ENCODE measurements at regions not wholly inside any gene's neighbourhood (a gene's known extent, or its start where the extent isn't known, plus 50 kb on each side); places are given as distances from the start of the nearest gene placed in this dataset.
A peak's percentile ranks its signal among the peaks of the same experiment; 100 is the strongest.

GRCh38 chr1:230543085-230543484 is 99.2 kb upstream of the COG2 start:
- Histone ChIP-seq H3F3A (ENCODE audit: low read depth) (no peaks in the 10 kb centered on the region), H3K27me3 (no peaks in the 10 kb centered on the region), H3K4me1 (no peaks in the 10 kb centered on the region), H4K20me1 (ENCODE audit: low read depth) (no peaks in the 10 kb centered on the region), H2AFZ (replicated peaks) (no peak overlapping the region), H3K79me2 (ENCODE audit: low read depth) (no peaks in the 10 kb centered on the region), H3K27ac (no peak overlapping the region), H3K9me3 (ENCODE audit: low read depth) (no peaks in the 10 kb centered on the region), H3K4me2 (no peak overlapping the region), H3K9ac (no peak overlapping the region), H3K36me3 (no peaks in the 10 kb centered on the region), H3K4me3 (no peak overlapping the region)
- Mint-ChIP-seq H3K36me3 (no peaks in the 10 kb centered on the region), H3K27me3 (ENCODE audit: insufficient read depth, low read depth) (peaks cover 3% of the 10 kb centered on the region), H3K9me3 (no peaks in the 10 kb centered on the region), H3K27ac (peak overlapping the region; percentile 75), H3K4me1 (no peaks in the 10 kb centered on the region), H3K4me3 (no peak overlapping the region)
- TF ChIP-seq EZH2 (IDR thresholded peaks at IDR 0.05) (no peak), EZH2phosphoT487 (IDR thresholded peaks at IDR 0.05) (no peak)
- no peak for DNase-seq (ENCODE audit: low spot score)

- no peaks in the 10 kb centered on the region for H3F3A ChIP-seq (ENCODE audit: low read depth)
- H3K4me2 ChIP-seq = no peak overlapping the region
- H3K4me1 Mint-ChIP-seq = no peaks in the 10 kb centered on the region
- H3K4me1 ChIP-seq = no peaks in the 10 kb centered on the region
- H3K9me3 ChIP-seq (ENCODE audit: low read depth) = no peaks in the 10 kb centered on the region
- no peaks in the 10 kb centered on the region for H3K36me3 Mint-ChIP-seq
- H3K4me3 Mint-ChIP-seq = no peak overlapping the region
- H3K27ac ChIP-seq = no peak overlapping the region
- H3K27me3 ChIP-seq = no peaks in the 10 kb centered on the region
- H3K9me3 Mint-ChIP-seq = no peaks in the 10 kb centered on the region
- H3K9ac ChIP-seq = no peak overlapping the region
- no peaks in the 10 kb centered on the region for H3K36me3 ChIP-seq
- H2AFZ ChIP-seq (replicated peaks) = no peak overlapping the region
- no peaks in the 10 kb centered on the region for H3K79me2 ChIP-seq (ENCODE audit: low read depth)
- TF ChIP-seq EZH2phosphoT487 (IDR thresholded peaks at IDR 0.05) (no peak), EZH2 (IDR thresholded peaks at IDR 0.05) (no peak), CTCF (IDR thresholded peaks at IDR 0.05) (no peak)
- no peak for DNase-seq (ENCODE audit: low spot score)
- H4K20me1 ChIP-seq (ENCODE audit: low read depth) = no peaks in the 10 kb centered on the region
- peak overlapping the region; percentile 75 for H3K27ac Mint-ChIP-seq
- H3K27me3 Mint-ChIP-seq (ENCODE audit: insufficient read depth, low read depth) = peaks cover 3% of the 10 kb centered on the region
- H3K4me3 ChIP-seq = no peak overlapping the region
These were observed 99.6 kb upstream of the COG2 start for GRCh38 chr1:230542681-230543080.

GRCh38 chr1:230542054-230542453 is 100.2 kb upstream of the COG2 start:
- Mint-ChIP-seq H3K27ac (no peak overlapping the region), H3K9me3 (no peaks in the 10 kb centered on the region), H3K36me3 (no peaks in the 10 kb centered on the region), H3K4me3 (no peak overlapping the region), H3K27me3 (ENCODE audit: insufficient read depth, low read depth) (peaks cover 3% of the 10 kb centered on the region), H3K4me1 (no peaks in the 10 kb centered on the region)
- Histone ChIP-seq H2AFZ (replicated peaks) (no peak overlapping the region), H3K4me1 (no peaks in the 10 kb centered on the region), H3K9me3 (ENCODE audit: low read depth) (no peaks in the 10 kb centered on the region), H3K36me3 (no peaks in the 10 kb centered on the region), H3K4me2 (no peak overlapping the region), H3K27ac (no peak overlapping the region), H4K20me1 (ENCODE audit: low read depth) (no peaks in the 10 kb centered on the region), H3K27me3 (no peaks in the 10 kb centered on the region), H3K9ac (no peak overlapping the region), H3K4me3 (no peak overlapping the region), H3F3A (ENCODE audit: low read depth) (no peaks in the 10 kb centered on the region), H3K79me2 (ENCODE audit: low read depth) (no peaks in the 10 kb centered on the region)
- TF ChIP-seq CTCF (IDR thresholded peaks at IDR 0.05) = no peak
- TF ChIP-seq EZH2phosphoT487 (IDR thresholded peaks at IDR 0.05) = no peak
- TF ChIP-seq EZH2 (IDR thresholded peaks at IDR 0.05) = no peak
- no peak for DNase-seq (ENCODE audit: low spot score)

- no peaks in the 10 kb centered on the region for H3K9me3 Mint-ChIP-seq
- peaks cover 2% of the 10 kb centered on the region for H3K4me1 Mint-ChIP-seq
- Histone ChIP-seq H3K9ac (no peak overlapping the region), H3F3A (ENCODE audit: low read depth) (no peaks in the 10 kb centered on the region), H3K79me2 (ENCODE audit: low read depth) (no peaks in the 10 kb centered on the region), H3K27ac (no peak overlapping the region), H3K4me1 (no peaks in the 10 kb centered on the region), H4K20me1 (ENCODE audit: low read depth) (no peaks in the 10 kb centered on the region), H3K9me3 (ENCODE audit: low read depth) (no peaks in the 10 kb centered on the region), H3K4me3 (no peak overlapping the region), H3K36me3 (no peaks in the 10 kb centered on the region), H2AFZ (replicated peaks) (no peak overlapping the region), H3K27me3 (no peaks in the 10 kb centered on the region), H3K4me2 (no peak overlapping the region)
- no peaks in the 10 kb centered on the region for H3K36me3 Mint-ChIP-seq
- H3K27ac Mint-ChIP-seq = no peak overlapping the region
- no peak for DNase-seq (ENCODE audit: low spot score)
- TF ChIP-seq CTCF (IDR thresholded peaks at IDR 0.05) = no peak
- no peak for TF ChIP-seq EZH2 (IDR thresholded peaks at IDR 0.05)
- no peak for TF ChIP-seq EZH2phosphoT487 (IDR thresholded peaks at IDR 0.05)
- H3K4me3 Mint-ChIP-seq = no peak overlapping the region
- peaks cover 3% of the 10 kb centered on the region for H3K27me3 Mint-ChIP-seq (ENCODE audit: insufficient read depth, low read depth)
These were observed 101.0 kb upstream of the COG2 start for GRCh38 chr1:230541306-230541705.

Measured in neural progenitor cell (in vitro differentiated cells).